HEK293 (cell line): ENCODE measurements at regions not wholly inside any gene's neighbourhood (a gene's known extent, or its start where the extent isn't known, plus 50 kb on each side); places are given as distances from the start of the nearest gene placed in this dataset.

ENCODE experiments used
- SP2 ChIP-seq: fragments of 450-650 bp; formaldehyde crosslinking; IDR thresholded peaks from 2 replicates; pipeline ENCODE4 v1.5.1; 2016; ENCODE audit warnings: missing biosample characterization, missing genetic modification characterization
- YY1 ChIP-seq: fragments of 450-650 bp; formaldehyde crosslinking; IDR thresholded peaks from 2 replicates; pipeline ENCODE4 v1.5.1; 2018; ENCODE audit warnings: missing biosample characterization, missing genetic modification characterization
- TF ChIP-seq, protein P1 (sequence below): fragments of 450-650 bp; formaldehyde crosslinking; IDR thresholded peaks from 2 replicates; pipeline ENCODE4 v1.5.1; 2016; ENCODE audit warnings: missing biosample characterization, missing genetic modification characterization

DNA sequence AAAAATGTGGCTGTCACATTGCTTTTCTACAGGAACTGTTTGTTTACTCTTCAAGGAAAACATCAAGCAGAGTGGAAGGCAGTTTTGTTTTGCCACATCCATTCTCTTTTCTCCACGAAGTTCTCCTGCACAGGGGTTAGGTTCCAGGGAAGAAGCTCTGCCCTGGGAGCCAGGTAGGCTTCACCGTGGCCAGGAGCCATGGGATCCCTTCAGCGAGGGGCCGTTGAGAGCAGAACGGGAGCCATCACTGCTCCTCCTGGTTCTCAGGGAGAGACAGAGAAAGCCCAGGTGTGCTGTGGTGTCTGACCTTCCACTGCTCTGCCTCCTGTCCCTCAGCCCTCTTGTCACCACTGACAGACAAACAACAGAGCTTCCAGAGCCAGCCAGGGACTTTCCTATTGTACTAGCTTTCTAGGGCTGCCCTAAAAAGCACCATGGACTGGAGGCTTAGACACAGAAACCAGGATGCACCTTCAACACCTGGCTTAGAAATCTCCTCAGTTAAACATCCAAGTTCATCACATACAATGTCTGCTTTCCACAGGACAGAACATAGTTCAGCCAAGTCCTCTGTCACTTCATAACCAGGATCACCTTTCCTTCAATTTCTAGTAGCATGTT is 75.6 kb upstream of the SLC22A23 start:
- TF ChIP-seq, protein P1, sequence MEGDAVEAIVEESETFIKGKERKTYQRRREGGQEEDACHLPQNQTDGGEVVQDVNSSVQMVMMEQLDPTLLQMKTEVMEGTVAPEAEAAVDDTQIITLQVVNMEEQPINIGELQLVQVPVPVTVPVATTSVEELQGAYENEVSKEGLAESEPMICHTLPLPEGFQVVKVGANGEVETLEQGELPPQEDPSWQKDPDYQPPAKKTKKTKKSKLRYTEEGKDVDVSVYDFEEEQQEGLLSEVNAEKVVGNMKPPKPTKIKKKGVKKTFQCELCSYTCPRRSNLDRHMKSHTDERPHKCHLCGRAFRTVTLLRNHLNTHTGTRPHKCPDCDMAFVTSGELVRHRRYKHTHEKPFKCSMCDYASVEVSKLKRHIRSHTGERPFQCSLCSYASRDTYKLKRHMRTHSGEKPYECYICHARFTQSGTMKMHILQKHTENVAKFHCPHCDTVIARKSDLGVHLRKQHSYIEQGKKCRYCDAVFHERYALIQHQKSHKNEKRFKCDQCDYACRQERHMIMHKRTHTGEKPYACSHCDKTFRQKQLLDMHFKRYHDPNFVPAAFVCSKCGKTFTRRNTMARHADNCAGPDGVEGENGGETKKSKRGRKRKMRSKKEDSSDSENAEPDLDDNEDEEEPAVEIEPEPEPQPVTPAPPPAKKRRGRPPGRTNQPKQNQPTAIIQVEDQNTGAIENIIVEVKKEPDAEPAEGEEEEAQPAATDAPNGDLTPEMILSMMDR (tag by site-specific recombination): no peak
- TF ChIP-seq YY1 (tag by site-specific recombination): no peak
- no peak for TF ChIP-seq SP2 (tag by site-specific recombination)
